Retinal pigment epithelial cell (primary cell): ENCODE measurements at regions not wholly inside any gene's neighbourhood (a gene's known extent, or its start where the extent isn't known, plus 50 kb on each side); places are given as distances from the start of the nearest gene placed in this dataset.

Experiments used
- DNase-seq: peaks from one replicate; pipeline ENCODE4 v3.0.0-alpha.2; 2010; ENCODE audit warnings: low read depth
- H3K4me3 ChIP-seq: 2 replicates; pipeline ENCODE4 v1.5.1; 2011; ENCODE audit warnings: mild to moderate bottlenecking, low read length, control low read depth, moderate library complexity
- TF ChIP-seq, protein P1 (sequence below): conservative IDR thresholded peaks from 2 replicates; pipeline ENCODE4 v1.5.1; 2011; ENCODE audit warnings: low read depth, low read length, control low read depth, inconsistent platforms

DNA sequence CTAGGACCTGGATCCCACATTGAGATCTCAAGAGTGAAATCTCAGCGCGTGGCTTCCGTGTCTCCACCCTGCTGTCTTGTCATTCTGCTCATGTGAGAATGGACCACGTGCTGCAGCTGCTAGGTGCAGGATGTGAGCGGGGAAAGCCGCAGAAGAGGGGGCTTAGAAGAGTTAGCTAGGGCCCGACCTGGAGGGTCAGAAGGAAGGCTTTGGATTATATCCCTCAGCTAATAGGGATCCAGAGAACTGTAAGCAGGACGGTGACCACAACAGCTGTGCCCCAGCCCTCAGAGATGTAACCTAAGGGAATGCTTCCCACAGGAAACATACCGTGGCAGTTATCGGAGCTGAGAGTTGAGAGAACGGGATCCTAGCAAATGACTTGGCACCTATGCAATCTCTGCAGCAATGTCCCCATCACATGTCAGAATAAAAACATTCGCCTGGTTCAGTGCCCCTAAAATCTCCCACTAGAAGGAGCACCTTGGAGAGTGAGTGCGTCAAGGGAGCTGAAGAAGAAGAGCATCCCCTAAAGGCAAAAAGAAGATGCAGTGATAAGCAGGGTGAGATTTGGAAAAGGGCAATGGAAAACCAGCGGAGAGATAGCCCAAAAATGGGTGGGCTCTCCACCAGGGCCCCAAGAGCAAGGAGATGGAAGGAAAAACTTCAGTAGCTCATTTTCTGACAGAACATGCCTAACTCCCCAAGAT lies 76.9 kb upstream of the ST8SIA2 start:
- H3K4me3 ChIP-seq: no peak overlapping the region
- TF ChIP-seq, protein P1, sequence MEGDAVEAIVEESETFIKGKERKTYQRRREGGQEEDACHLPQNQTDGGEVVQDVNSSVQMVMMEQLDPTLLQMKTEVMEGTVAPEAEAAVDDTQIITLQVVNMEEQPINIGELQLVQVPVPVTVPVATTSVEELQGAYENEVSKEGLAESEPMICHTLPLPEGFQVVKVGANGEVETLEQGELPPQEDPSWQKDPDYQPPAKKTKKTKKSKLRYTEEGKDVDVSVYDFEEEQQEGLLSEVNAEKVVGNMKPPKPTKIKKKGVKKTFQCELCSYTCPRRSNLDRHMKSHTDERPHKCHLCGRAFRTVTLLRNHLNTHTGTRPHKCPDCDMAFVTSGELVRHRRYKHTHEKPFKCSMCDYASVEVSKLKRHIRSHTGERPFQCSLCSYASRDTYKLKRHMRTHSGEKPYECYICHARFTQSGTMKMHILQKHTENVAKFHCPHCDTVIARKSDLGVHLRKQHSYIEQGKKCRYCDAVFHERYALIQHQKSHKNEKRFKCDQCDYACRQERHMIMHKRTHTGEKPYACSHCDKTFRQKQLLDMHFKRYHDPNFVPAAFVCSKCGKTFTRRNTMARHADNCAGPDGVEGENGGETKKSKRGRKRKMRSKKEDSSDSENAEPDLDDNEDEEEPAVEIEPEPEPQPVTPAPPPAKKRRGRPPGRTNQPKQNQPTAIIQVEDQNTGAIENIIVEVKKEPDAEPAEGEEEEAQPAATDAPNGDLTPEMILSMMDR: no peak
- no peak for DNase-seq

DNA sequence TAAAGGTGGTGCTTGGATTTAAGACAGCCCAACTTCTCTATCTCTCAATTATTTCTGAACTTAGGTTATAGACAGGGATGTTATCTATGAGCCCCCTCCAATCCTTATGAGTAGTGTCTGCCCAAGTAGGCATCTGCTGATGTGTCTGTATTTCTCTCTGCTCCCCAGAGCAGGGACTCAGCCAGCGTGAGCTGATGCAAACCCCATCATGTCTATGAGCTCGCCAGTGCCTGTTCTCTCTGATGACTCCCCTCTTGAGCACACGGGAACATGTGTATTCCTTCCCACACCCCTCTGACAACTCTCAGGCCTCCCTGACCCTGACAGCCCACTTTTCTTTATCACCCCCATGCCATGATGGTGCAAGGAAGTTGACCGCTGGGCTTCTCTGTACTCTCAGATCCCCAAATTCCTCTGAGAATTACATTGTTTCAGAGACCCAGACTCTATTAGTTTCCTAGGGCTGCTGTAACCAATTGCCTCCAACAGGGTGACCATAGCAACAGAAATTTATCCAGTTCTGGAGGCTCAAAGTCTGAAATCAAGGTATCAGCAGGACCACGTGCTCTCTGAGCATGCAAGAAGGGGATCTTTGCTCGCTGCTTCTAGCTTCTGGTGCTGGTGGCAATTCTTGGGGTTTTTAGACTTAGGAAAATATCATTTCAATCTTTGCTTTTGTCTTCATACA lies 73.5 kb upstream of the ST8SIA2 start:
- DNase-seq: no peak
- H3K4me3 ChIP-seq: no peak overlapping the region
- TF ChIP-seq, protein P1: no peak

DNA sequence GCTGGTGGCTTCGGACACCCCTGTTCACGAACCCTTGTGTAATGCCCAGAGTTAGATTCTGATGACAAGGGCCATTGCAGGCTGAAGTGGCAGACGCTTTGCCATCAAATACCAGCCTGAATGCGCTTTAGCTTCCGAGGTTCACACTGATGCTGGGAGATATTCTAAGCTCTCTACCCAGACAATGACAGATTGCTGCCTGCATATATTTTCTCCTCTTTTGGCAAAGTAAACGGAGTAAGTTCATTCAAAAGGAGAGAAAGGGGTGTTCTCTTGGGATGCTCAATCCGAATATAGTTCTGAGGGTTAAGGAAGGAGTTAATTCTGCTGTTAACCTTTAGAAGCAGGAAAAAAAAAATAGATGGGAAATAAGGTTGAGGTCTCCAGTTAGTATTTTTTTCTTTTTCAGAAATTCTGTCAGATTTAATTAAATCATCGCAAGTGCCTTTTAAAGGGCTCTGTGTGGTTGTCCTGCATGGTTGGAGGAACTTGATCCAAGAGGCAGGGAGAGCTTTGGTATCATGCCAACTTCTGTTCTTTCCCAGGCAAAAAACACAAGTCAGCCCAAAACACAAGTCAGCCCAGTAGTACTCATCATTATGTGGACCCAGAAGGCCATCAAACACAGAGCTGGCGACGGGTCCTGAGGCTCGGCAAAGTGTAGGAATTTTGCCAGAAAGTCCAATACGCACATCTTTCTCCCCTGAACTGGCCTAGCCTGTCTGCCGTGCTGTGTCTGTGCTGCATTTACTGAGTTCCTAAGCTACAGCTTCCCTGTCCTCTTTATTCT lies 70.9 kb upstream of the ST8SIA2 start:
- DNase-seq: peak; percentile 17
- TF ChIP-seq, protein P1: no peak

DNA sequence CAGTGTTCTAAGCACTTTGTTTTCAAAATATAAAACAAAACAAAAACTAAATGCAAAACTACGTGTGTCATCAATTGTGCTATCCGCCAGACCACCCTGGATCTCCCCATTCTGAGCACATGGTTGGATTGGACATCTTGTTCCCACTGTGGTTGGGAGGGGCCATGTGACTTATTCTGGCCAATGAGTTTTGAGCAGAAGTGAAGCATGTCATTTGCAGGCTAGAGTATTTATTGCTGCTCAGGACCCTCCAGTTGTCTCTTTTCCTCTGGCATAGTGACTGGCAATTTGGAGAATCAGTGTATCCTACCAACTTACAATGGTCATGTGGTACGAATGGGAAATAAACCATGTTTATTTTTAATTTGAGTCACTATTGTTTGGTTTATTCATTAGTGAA lies 70.2 kb upstream of the ST8SIA2 start:
- TF ChIP-seq, protein P1: no peak

More for the DNA sequence above, 70.9 kb upstream of the ST8SIA2 start:
- no peak overlapping the region for H3K4me3 ChIP-seq

DNA sequence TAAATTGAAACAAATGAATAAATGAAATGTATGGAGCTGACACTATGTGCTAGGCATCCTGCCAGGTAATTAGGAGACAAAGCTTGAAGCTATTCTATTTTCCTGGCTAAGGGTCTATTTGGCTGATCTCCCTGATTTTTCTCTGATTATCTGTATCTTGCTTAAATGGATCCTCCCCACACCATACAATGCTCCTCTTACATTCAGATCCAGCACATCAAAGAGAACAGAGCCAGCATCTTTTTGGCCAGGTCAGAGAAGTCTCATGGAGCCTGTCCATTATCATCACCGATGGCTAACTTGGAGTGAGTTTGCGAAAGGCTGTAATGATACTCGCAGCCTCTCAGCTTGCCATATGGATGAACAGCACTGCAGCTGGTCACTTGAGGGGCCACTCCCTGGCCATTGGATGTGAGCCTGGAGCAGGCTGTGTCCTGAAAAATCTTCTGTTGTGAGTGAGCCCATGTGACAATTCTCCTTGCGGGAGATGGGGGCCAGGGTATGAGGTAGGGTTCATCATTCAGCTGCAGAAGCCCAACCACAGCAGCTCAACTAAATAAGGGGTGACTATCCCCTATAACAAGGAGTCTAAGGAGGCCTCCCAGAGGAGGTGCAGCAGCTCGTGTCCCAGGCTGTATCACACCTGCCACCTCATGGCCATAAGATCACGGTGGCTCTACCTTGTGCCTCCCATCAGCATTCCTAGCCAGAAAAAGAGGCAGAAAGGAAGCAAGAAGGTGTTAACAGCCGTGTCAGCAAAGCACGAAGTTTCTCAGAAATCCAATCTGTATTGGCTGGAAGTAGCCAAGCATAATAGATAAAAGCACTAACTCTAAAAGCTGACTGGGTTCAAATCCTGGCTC lies 69.3 kb upstream of the ST8SIA2 start:
- no peak for DNase-seq
- TF ChIP-seq, protein P1: no peak
- no peak overlapping the region for H3K4me3 ChIP-seq

More for the DNA sequence above, 70.2 kb upstream of the ST8SIA2 start:
- DNase-seq: no peak
- H3K4me3 ChIP-seq: no peak overlapping the region

DNA sequence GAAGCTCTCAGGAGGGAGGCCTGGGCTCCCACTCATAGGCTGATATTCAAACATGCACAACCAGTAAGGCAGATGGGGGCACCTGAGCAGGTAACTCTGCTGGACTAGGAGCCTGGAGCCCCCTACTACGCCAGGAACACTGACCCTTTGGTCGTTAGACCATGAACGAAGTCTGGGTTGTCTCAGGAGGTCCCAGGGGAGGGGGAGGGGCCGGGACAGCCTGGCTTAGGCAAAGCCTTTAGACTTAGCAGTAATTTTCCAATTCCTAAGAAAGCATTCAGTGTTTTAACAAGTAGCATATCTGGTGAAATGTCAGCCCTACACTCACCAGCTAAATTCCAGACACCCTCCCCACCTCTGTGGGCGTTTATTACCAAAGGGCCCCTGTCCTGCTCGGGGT lies 67.4 kb upstream of the ST8SIA2 start:
- H3K4me3 ChIP-seq: no peak overlapping the region
- no peak for DNase-seq
- TF ChIP-seq, protein P1: no peak
